NCI-H146 treated with DMSO at 0.1 percent for 48 hours (cell line): ENCODE measurements at regions not wholly inside any gene's neighbourhood (a gene's known extent, or its start where the extent isn't known, plus 50 kb on each side); places are given as distances from the start of the nearest gene placed in this dataset.
"Not testable (repeated sequence)": the region's sequence is repeated elsewhere in the genome, so short reads cannot be mapped to it uniquely, and the experiment has no call there.

Source experiments
- DNase-seq: peaks from one replicate; lab custom pipeline; 2025; ENCODE audit not compliant: unreplicated experiment; lab: John Stamatoyannopoulos, UW

- DNase-seq = no peak
Observed at GRCh38 chr1:29397981-29398380, 161.7 kb downstream of the PTPRU start.

- no peak for DNase-seq
Observed at GRCh38 chr1:29397256-29397590, 160.9 kb downstream of the PTPRU start.

GRCh38 chr1:29396438-29397255 lies 160.3 kb downstream of the PTPRU start:
- DNase-seq = no peak

GRCh38 chr1:29395736-29396437 lies 159.6 kb downstream of the PTPRU start:
- DNase-seq = no peak

GRCh38 chr1:29394521-29395225 lies 158.4 kb downstream of the PTPRU start:
- no peak for DNase-seq

GRCh38 chr1:29393451-29393826 lies 157.1 kb downstream of the PTPRU start:
- DNase-seq = no peak

GRCh38 chr1:29392486-29393450 lies 156.4 kb downstream of the PTPRU start:
- no peak for DNase-seq

GRCh38 chr1:29392036-29392435 lies 155.7 kb downstream of the PTPRU start:
- no peak for DNase-seq

- DNase-seq = no peak
Observed at GRCh38 chr1:29391362-29391880, 155.1 kb downstream of the PTPRU start.

GRCh38 chr1:29390491-29391361 lies 154.4 kb downstream of the PTPRU start:
- no peak for DNase-seq

- no peak for DNase-seq
Observed at GRCh38 chr1:29390075-29390474, 153.8 kb downstream of the PTPRU start.

- DNase-seq = no peak
Observed at GRCh38 chr1:29389533-29390041, 153.3 kb downstream of the PTPRU start.

- DNase-seq = no peak
Observed at GRCh38 chr1:29388884-29389283, 152.6 kb downstream of the PTPRU start.

- DNase-seq = no peak
Observed at GRCh38 chr1:29388170-29388569, 151.8 kb downstream of the PTPRU start.

GRCh38 chr1:29387210-29387609 lies 150.9 kb downstream of the PTPRU start:
- no peak for DNase-seq

- not testable (repeated sequence) for DNase-seq
Observed at GRCh38 chr1:29386453-29386852, 150.1 kb downstream of the PTPRU start.

GRCh38 chr1:29385966-29386365 lies 149.6 kb downstream of the PTPRU start:
- no peak for DNase-seq

- DNase-seq = no peak
Observed at GRCh38 chr1:29384496-29385015, 148.2 kb downstream of the PTPRU start.

GRCh38 chr1:29383746-29384371 lies 147.5 kb downstream of the PTPRU start:
- DNase-seq = no peak
